OCI-LY7 (cell line): ENCODE measurements at regions not wholly inside any gene's neighbourhood (a gene's known extent, or its start where the extent isn't known, plus 50 kb on each side); places are given as distances from the start of the nearest gene placed in this dataset.
"Not testable (repeated sequence)": the region's sequence is repeated elsewhere in the genome, so short reads cannot be mapped to it uniquely, and the experiment has no call there.

Experiments
- CTCF ChIP-seq: fragments of 200-600 bp; sonication (generic); conservative IDR thresholded peaks from 2 replicates; pipeline ENCODE4 v1.5.1; 2014; ENCODE audit warnings: mild to moderate bottlenecking, antibody characterized with exemption, low read length, moderate library complexity, mixed read lengths
- EZH2phosphoT487 ChIP-seq: fragments of 200-600 bp; sonication (generic); IDR thresholded peaks from 2 replicates; pipeline ENCODE4 v1.6.1; 2018; ENCODE audit warnings: low read depth, borderline replicate concordance, mild to moderate bottlenecking, mixed run types, antibody characterized with exemption, low read length, moderate library complexity, mixed read lengths

GRCh38 chr20:30723934-30724687 is 533.4 kb upstream of the DEFB115 start:
- TF ChIP-seq CTCF, EZH2phosphoT487: not testable (repeated sequence)
